ENCODE measurements at regions not wholly inside any gene's neighbourhood (a gene's known extent, or its start where the extent isn't known, plus 50 kb on each side); places are given as distances from the start of the nearest gene placed in this dataset.
A peak's percentile ranks its signal among the peaks of the same experiment; 100 is the strongest.

- peak overlapping the region; percentile 3 for H3K4me3 ChIP-seq (ENCODE audit: low read length)
- TF ChIP-seq CTCF (conservative IDR thresholded peaks at IDR 0.05; ENCODE audit: low read length) = no peak
- peak; percentile 7 for DNase-seq (ENCODE audit: low read depth)
Observed at GRCh38 chr5:97544678-97545077, 361.6 kb upstream of the RIOK2 start.

DNA sequence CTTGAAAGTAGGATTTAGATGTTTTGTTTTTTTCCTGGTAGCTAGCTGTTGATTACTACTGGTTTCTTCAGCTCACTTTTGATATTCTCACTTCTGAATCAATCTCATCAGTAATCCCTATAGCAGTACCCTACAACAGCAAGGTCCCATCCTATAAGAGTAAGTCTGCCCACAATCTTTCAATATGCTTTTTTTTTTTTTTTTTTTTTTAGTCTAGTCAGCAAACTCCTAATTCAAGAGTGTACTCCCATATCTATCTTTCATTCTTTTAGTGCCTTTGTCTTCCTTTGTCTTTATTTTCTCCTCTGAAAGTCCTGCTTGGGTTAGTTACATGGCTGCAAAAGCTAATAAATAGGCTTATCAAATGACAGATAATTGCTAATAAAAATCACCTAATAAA, 362.4 kb upstream of the RIOK2 start:
- DNase-seq (ENCODE audit: low read depth) = no peak
- TF ChIP-seq CTCF (conservative IDR thresholded peaks at IDR 0.05; ENCODE audit: low read length) = no peak

DNA sequence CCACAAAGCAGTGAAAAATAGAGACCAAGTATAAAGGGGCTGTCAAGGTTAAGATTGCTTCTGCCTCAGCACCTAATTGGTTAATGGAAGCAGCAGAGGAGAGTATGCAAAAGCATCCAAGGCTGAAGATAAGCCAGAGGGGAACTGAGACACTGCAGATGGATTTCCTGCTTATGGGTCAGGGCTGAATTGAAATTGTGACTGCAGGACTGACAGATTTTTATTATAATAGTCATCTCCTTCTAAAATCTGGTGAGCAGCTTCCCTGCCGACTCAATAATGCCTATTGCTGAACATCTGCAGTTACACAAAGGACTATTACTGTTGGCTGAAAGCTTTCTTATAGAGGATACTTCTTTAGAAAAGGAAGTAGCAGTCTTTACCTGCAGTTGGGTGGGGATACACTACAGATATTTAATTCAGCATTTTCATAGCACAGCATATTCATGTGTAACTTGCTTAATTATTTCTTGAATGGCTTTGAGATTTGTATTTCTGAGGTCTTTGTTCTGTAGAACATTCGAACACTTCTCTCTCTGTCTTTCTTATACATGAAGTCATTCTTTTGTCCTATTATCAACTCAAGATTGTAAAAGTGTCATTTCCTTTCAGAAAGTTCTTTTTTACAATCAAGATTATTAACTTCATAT, 363.0 kb upstream of the RIOK2 start:
- peak; percentile 57 for DNase-seq (ENCODE audit: low read depth)
- no peak overlapping the region for H3K4me3 ChIP-seq (ENCODE audit: low read length)
- no peak for TF ChIP-seq CTCF (conservative IDR thresholded peaks at IDR 0.05; ENCODE audit: low read length)

More for the DNA sequence above, 362.4 kb upstream of the RIOK2 start:
- H3K4me3 ChIP-seq (ENCODE audit: low read length) = no peak overlapping the region

DNA sequence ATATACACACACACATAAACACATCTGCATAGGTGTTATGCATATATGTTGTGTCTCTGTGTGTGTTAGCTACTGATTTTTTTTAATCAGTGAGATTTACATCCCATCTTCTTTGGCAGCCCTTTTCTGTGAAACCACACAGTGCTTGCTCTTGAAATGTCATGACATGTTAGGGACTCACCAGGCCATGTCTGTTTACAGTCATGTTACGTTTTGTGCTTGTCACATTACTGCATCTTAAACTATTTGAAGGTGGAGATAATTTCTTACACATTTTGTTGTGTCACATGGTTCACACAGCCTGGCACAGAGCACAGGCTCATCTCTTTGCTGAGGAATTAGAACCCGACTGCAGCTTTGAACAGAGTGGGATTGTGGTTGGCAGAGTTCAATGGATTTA, 364.4 kb upstream of the RIOK2 start:
- no peak for TF ChIP-seq CTCF (conservative IDR thresholded peaks at IDR 0.05; ENCODE audit: low read length)
- no peak overlapping the region for H3K4me3 ChIP-seq (ENCODE audit: low read length)
- DNase-seq (ENCODE audit: low read depth) = no peak

DNA sequence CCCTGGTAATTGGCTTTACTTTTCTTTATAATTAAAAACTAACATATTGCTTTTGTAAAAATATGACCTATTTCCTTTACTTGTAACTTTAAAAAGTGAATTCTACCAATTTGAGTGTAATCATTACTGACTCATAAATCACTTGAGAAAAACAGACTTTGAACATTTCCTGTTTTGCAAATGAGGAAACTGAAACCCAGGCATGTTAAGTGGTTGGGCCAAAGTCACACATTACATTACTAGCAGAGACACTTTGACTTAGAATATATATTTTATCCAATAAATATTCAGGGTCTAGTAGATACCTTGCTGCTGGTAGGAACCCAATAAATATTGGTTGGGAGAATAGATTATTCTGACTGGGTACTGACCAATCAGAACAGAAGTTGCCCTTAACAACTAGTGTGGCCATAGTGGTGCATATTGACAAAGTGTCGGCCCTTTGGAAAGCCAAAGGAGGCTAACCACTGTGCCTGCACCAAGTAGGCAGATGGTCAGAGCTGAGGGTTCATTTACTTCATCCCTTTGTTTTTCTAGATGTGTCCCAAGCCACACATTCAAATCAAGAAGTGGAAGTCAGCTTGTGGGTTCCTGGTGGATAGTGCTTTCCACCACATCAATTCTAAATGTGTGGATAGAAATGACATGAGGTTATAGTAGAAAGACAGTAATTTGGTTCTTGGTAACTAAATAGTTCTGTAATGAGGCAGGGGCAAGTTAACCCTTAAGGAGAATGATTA, 365.1 kb upstream of the RIOK2 start:
- H3K4me3 ChIP-seq (ENCODE audit: low read length) = no peak overlapping the region
- TF ChIP-seq CTCF (conservative IDR thresholded peaks at IDR 0.05; ENCODE audit: low read length) = no peak
- DNase-seq (ENCODE audit: low read depth) = peak; percentile 12

- no peak overlapping the region for H3K4me3 ChIP-seq (ENCODE audit: low read length)
- TF ChIP-seq CTCF (conservative IDR thresholded peaks at IDR 0.05; ENCODE audit: low read length) = no peak
- no peak for DNase-seq (ENCODE audit: low read depth)
Observed at GRCh38 chr5:97548739-97549080, 365.7 kb upstream of the RIOK2 start.

GRCh38 chr5:97549496-97549895, 366.4 kb upstream of the RIOK2 start:
- TF ChIP-seq CTCF (conservative IDR thresholded peaks at IDR 0.05; ENCODE audit: low read length) = no peak
- DNase-seq (ENCODE audit: low read depth) = no peak
- H3K4me3 ChIP-seq (ENCODE audit: low read length) = no peak overlapping the region
